Fibroblast of pulmonary artery (primary cell): ENCODE measurements at regions not wholly inside any gene's neighbourhood (a gene's known extent, or its start where the extent isn't known, plus 50 kb on each side); places are given as distances from the start of the nearest gene placed in this dataset.

Experiments used
- DNase-seq: peaks from one replicate; pipeline ENCODE4 v3.0.0-alpha.2; 2010; ENCODE audit warnings: low read depth
- H3K4me3 ChIP-seq: replicated peaks from 2 replicates; pipeline ENCODE4 v1.5.1; 2011; ENCODE audit warnings: low read depth, mild to moderate bottlenecking, control low read depth, low read length, moderate library complexity
- TF ChIP-seq, protein P1 (sequence below): IDR thresholded peaks from 2 replicates; pipeline ENCODE4 v1.5.1; 2011; ENCODE audit warnings: mild to moderate bottlenecking, control low read depth, low read length, inconsistent platforms; ENCODE audit errors: missing control alignments

DNA sequence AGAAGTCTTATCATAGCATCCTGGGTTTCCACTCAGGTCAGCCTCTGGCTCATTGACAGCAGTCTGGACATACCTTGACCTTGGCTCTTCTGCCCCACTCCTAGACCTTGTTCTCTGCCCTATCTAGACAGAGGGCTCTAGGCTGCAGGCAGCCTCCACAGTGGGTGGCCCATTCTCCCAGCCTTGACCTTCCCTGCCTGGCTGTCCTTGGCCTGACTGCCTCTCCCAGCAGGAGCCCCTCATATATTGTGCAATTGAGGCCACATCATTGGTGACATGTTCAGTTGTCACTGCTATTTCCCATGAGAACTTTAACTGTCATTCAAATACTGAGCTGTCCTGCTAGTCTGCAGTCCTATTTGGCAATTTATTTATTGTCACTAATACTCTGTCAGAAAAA lies 503.4 kb downstream of the PLXNA4 start:
- DNase-seq: no peak
- H3K4me3 ChIP-seq: no peak overlapping the region
- TF ChIP-seq, protein P1, sequence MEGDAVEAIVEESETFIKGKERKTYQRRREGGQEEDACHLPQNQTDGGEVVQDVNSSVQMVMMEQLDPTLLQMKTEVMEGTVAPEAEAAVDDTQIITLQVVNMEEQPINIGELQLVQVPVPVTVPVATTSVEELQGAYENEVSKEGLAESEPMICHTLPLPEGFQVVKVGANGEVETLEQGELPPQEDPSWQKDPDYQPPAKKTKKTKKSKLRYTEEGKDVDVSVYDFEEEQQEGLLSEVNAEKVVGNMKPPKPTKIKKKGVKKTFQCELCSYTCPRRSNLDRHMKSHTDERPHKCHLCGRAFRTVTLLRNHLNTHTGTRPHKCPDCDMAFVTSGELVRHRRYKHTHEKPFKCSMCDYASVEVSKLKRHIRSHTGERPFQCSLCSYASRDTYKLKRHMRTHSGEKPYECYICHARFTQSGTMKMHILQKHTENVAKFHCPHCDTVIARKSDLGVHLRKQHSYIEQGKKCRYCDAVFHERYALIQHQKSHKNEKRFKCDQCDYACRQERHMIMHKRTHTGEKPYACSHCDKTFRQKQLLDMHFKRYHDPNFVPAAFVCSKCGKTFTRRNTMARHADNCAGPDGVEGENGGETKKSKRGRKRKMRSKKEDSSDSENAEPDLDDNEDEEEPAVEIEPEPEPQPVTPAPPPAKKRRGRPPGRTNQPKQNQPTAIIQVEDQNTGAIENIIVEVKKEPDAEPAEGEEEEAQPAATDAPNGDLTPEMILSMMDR: no peak

GRCh38 chr7:132072165-132072564 lies 504.1 kb downstream of the PLXNA4 start:
- TF ChIP-seq, protein P1: no peak
- no peak for DNase-seq
- H3K4me3 ChIP-seq: no peak overlapping the region

- TF ChIP-seq, protein P1: no peak
- H3K4me3 ChIP-seq: no peak overlapping the region
- DNase-seq: no peak
Measured at GRCh38 chr7:132069306-132069705, 507.0 kb downstream of the PLXNA4 start.

- H3K4me3 ChIP-seq: no peak overlapping the region
- TF ChIP-seq, protein P1: no peak
- DNase-seq: peak; percentile 48
Measured at GRCh38 chr7:132066761-132067171, 509.5 kb downstream of the PLXNA4 start.

GRCh38 chr7:132065989-132066603 lies 509.7 kb upstream of the PODXL start:
- DNase-seq: no peak
- TF ChIP-seq, protein P1: no peak
- H3K4me3 ChIP-seq: no peak overlapping the region

GRCh38 chr7:132065193-132065988 lies 509.0 kb upstream of the PODXL start:
- peak; percentile 94 for DNase-seq
- no peak overlapping the region for H3K4me3 ChIP-seq
- TF ChIP-seq, protein P1: no peak
